Activated CD4-positive, CD25-positive, alpha-beta regulatory T cell treated with anti-CD3 and anti-CD28 coated beads, Interleukin-2, amount 50 U/mL, for 24 hours (primary cell): ENCODE measurements at regions not wholly inside any gene's neighbourhood (a gene's known extent, or its start where the extent isn't known, plus 50 kb on each side); places are given as distances from the start of the nearest gene placed in this dataset.

ENCODE experiments used
- ATAC-seq, 2 donors: fragments of 150-1000 bp; cut with Tn5 transposase; one replicate each; pipeline ENCODE4 v1.10.0; 2021; ENCODE audit warnings: mild to moderate bottlenecking in 1 of 2, moderate library complexity in 1 of 2

DNA sequence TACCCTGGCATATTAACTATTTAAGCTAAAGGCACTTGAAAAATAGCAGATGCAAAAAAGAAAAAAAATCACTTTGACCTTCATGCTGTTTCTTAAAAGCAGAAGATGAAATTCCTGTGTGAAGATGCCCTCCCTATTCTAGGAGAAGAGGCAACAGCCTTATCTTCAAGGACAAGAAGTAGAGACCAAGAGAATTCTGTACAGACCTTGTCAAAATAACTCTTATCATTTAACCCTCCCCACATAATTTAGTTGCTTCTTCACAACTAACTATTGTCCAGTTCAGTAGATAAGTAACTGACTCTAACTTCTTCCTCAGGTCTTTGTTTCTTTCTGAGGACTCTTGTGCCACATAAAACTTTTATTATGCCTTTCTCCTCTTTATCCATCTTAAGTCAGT is 72.0 kb upstream of the MARCHF10 start:
- no peak for ATAC-seq

DNA sequence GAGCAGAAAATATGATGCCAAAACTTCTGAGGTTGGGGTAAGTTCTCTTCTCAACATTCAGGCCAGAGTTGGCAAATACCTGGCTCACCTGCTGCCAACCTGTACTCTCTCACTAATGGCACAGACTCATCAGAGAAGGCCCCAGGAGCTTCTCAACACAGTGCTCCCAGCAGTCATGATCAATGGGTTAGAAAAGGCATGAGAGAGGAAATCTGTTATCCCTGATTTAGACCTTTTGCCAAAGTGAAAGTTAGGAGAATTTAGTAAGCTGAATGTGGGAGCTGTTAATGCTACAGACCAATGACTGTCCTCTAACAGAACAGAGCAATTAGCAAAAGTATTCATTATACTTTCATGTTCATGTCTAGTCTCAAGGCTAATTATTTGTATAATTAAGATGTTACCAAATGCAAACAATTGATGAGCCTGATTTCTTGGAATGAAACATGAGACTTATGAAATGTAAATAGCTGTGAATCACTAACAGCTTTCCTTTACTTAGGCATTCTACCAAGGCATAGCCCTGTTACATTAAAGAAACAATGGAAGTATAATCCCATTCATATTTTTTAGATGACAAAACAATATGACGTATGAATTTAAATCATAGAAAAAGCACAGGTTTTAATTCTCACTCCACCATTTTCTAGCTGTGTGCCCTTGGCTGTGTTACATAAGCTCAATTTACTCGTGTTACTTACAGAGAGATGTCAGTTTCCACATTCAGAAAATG is 68.7 kb upstream of the MARCHF10 start:
- ATAC-seq, result no peak

- ATAC-seq, result no peak
These were observed 67.9 kb upstream of the MARCHF10 start for GRCh38 chr17:62876063-62876462.

DNA sequence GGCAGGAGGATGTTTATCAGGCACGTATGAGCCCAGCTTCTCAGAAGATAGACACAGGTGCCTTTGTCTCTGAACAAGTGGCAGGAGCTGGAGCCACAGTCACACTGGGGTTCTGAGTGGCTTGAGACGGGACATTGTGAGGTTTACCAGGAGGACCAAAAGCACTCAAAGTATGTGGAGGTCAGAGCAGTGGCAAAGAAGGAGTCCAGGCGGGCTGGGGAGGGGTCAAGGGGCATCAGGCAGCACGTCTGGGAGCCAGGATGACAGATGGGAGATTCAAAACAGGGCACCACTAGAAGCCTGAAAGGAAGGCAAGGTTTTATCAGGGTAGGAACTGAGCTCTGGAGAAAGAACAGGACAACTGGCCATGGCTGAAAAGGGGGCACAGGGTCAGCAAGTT is 67.2 kb upstream of the MARCHF10 start:
- ATAC-seq, result no peak

- ATAC-seq, result no peak
These were observed 63.2 kb upstream of the MARCHF10 start for GRCh38 chr17:62871291-62871690.

GRCh38 chr17:62870552-62870971 is 62.4 kb upstream of the MARCHF10 start:
- no peak for ATAC-seq

DNA sequence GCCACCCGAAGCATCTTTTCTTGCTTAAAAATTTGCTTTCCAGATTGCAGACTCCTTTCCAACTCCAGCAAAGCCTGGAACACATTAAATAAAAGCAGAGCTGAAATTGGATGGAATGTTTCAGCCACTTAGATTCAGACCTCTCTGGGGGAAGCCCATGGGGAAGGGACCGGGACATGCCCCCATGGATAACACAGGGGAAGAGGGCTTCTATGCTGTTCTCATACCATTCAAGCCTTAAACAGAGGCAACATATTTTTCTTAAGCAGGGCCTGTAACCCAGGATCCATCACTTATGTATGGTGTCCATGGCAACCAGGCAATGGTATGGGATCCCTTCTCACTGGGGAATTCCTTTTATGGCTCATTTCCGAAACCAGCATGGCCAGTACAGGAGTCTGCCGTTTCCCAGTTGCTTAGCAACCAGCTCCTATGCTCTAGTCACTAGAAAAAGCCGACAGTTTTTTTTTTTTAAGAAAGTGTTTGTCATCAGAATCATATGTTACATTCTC is 62.0 kb upstream of the MARCHF10 start:
- ATAC-seq, result no peak

GRCh38 chr17:62868723-62869122 is 60.6 kb upstream of the MARCHF10 start:
- no peak for ATAC-seq

DNA sequence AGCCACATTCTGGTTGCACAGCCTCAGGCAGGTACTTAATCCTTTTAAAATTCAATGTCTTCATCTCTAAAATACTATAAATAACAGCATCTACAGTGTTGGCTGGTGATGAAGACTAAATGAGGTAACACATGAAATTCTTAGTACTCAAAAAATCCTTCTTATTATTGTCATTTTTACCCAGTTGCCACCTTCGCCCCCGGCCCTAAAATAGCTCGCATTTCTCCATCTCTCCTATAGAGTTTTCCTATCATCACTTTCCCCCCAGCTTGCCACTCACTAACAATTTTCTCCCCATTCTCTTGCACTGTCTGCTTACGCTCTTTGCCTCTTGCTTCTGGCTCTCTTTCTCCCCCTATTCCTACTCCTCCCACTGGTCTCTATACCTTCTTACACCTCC is 59.9 kb upstream of the MARCHF10 start:
- no peak for ATAC-seq

GRCh38 chr17:62867303-62867702 is 59.2 kb upstream of the MARCHF10 start:
- no peak for ATAC-seq

DNA sequence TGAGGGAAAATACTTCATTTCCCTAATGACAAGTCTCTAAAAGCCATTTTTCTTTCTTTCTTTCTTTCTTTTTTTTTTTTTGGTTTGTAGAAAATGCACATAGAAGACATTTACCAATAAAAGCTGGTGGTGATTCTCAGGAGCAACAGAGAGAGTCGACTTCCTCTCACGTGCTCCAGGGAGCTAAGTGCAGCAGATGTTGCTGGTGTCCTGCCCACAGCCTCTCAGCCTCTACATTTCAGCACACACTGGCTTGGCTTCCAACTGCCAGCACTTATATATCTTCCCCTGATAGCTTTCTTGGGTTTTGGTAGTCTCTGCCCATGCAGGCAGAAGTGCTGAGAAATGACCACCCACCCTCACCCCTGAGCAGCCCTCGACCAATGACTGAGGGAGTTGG is 58.4 kb upstream of the MARCHF10 start:
- ATAC-seq, result no peak

- no peak for ATAC-seq
These were observed 57.5 kb upstream of the MARCHF10 start for GRCh38 chr17:62865586-62865985.

DNA sequence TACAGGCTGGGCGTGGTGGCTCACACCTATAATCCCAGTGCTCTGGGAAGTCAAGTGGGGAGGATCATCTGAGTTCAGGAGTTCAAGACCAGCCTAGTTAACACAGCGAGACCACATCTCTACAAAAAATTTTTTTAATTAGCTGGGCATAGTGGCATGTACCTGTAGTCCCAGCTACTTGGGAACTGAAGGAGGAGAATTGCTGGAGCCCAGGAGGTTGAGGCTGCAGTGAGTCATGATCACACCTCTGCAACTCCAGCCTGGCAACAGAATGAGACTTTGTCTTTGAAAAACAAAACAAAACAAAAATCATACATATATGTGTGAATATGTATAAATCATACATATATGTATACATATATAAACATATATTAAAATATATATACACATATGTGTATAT is 54.1 kb upstream of the MARCHF10 start:
- ATAC-seq, result no peak

- no peak for ATAC-seq
These were observed 53.1 kb upstream of the MARCHF10 start for GRCh38 chr17:62860962-62861873.

- no peak for ATAC-seq
These were observed 51.0 kb upstream of the MARCHF10 start for GRCh38 chr17:62859146-62859545.
